Pancreas (tissue), 10 donors: ENCODE measurements at regions not wholly inside any gene's neighbourhood (a gene's known extent, or its start where the extent isn't known, plus 50 kb on each side); places are given as distances from the start of the nearest gene placed in this dataset.

ENCODE experiments used
- ATAC-seq, 4 donors: fragments of 200-7000 bp; cut with Tn5 transposase; one replicate each; pipeline versions ENCODE4 v1.8.0 to v1.9.1; 2020; ENCODE audit warnings: mild to moderate bottlenecking in 4 of 4, moderate library complexity in 4 of 4
- DNase-seq, 6 donors: peaks; one replicate each; pipeline ENCODE4 v3.0.0-alpha.2; 2020
- FAIRE-seq: peaks from 2 replicates; lab custom pipeline; 2012; peaks lifted over from hg19 to GRCh38; lab: Jason Lieb, UNC
- H3K27ac ChIP-seq, 4 donors: fragments of 200-600 bp; sonication (generic); 1 replicate in 3 of 4; 2 replicates in 1 of 4; pipeline versions ENCODE4 v1.5.0 to v1.8.0; 2020
- H3K27me3 ChIP-seq, 4 donors: fragments of 200-600 bp; one replicate each; pipeline ENCODE4 v1.8.0; 2021
- H3K36me3 ChIP-seq, 3 donors: fragments of 200-600 bp; sonication (generic) in 1 of 3; one replicate each; pipeline versions ENCODE4 v1.5.0 to v1.8.0; 2020 to 2021
- H3K4me1 ChIP-seq, 3 donors: fragments of 200-600 bp; one replicate each; pipeline ENCODE4 v1.8.0; 2021
- H3K4me3 ChIP-seq, 4 donors: fragments of 200-600 bp; sonication (generic) in 2 of 4; one replicate each; pipeline versions ENCODE4 v1.5.0 to v1.8.0; 2020 to 2021
- H3K9me3 ChIP-seq, 4 donors: fragments of 200-600 bp; one replicate each; pipeline ENCODE4 v1.8.0; 2021
- CTCF ChIP-seq, 4 donors: fragments of 200-600 bp; sonication (generic) in 3 of 4; IDR thresholded peaks; one replicate each; pipeline versions ENCODE4 v1.5.0 to v1.8.0; 2021; ENCODE audit warnings: antibody characterized with exemption in 4 of 4
- WGBS, 2 donors: extraction: QIAGEN DNeasy Blood & Tissue Kit; methylation state at CpG; one replicate each; pipeline ENCODE4 v1.1.7; 2013; 5-methylcytosine and 5-hydroxymethylcytosine counted together
- intact Hi-C, 3 donors: fragments of 100-400 bp; cut with DNase I; formaldehyde crosslinking; loops; one replicate each; pipeline versions ENCODE4 v1.11.1 to v1.14.2; 2022
- donor health status: healthy with polysubstance abuse.
- donor health status: DM: no; HTN: no; CAD: no; lungs with moderate emphysema.
- donor health status: DM: no; HTN: no; CAD: no.
- donor health status: control.
- donor health status: control.
- donor health status: Bipolar disorder and iron deficiency.
- donor health status: DM: yes; HTN: yes; CAD: no.
- donor health status: DM: no; HTN: no; CAD: no.
- donor health status: DM: no; HTN: no; CAD: no.
- donor health status: DM: yes; HTN: yes; CAD: no.

- Histone ChIP-seq H3K4me1 (no peaks in the 10 kb centered on the region), H3K36me3 (no peaks in the 10 kb centered on the region), H3K9me3 (no peaks in the 10 kb centered on the region), H3K4me3 (no peak overlapping the region), H3K27ac (no peak overlapping the region), H3K27me3 (no peaks in the 10 kb centered on the region)
- DNase-seq = no peak
- no peak for FAIRE-seq
- no peak for ATAC-seq
- 41 to 43% methylated on average over 4 of the region's 4 CpGs for WGBS, 2 donors
- intact Hi-C loops = loop anchor here in 1 of 3 donors (10.0 kb wide), 1 partner anchor 500 kb away; the partner anchor contains the start of genes GALNT4 and POC1B
- no peak for TF ChIP-seq CTCF (IDR thresholded peaks at IDR 0.05)
Observed at GRCh38 chr12:89024580-89024979, 327.7 kb downstream of the DUSP6 start.

- no peak overlapping the region for H3K4me3 ChIP-seq
- no peak for ATAC-seq
- no peak overlapping the region for H3K27ac ChIP-seq
- DNase-seq = no peak
- TF ChIP-seq CTCF (IDR thresholded peaks at IDR 0.05) = no peak
- H3K36me3 ChIP-seq = no peaks in the 10 kb centered on the region
- 70 to 71% methylated on average over 2 of the region's 2 CpGs for WGBS, 2 donors
- H3K4me1 ChIP-seq = peaks cover 0 to 4% (median 3%) of the 10 kb centered on the region in 3 donors
- intact Hi-C loops = loop anchor here in 1 of 3 donors (10.0 kb wide), 1 partner anchor 501 kb away; the partner anchor contains the start of genes GALNT4 and POC1B
- no peak for FAIRE-seq
- H3K9me3 ChIP-seq = no peaks in the 10 kb centered on the region
- no peaks in the 10 kb centered on the region for H3K27me3 ChIP-seq
Observed at GRCh38 chr12:89023936-89024335, 328.4 kb downstream of the DUSP6 start.

GRCh38 chr12:89020689-89021088 lies 331.6 kb downstream of the DUSP6 start:
- Histone ChIP-seq H3K27me3 (no peaks in the 10 kb centered on the region), H3K4me1 (peaks cover 2 to 5% (median 4%) of the 10 kb centered on the region in 3 donors), H3K36me3 (no peaks in the 10 kb centered on the region), H3K27ac (no peak overlapping the region), H3K4me3 (no peak overlapping the region), H3K9me3 (no peaks in the 10 kb centered on the region)
- ATAC-seq (no peak), FAIRE-seq (no peak), DNase-seq (no peak)
- intact Hi-C loops = loop anchor here in 1 of 3 donors (10.0 kb wide), 1 partner anchor 504 kb away; the partner anchor contains the start of genes GALNT4 and POC1B
- 93% methylated on average over 6 of the region's 6 CpGs for WGBS, 2 donors
- TF ChIP-seq CTCF (IDR thresholded peaks at IDR 0.05) = no peak

GRCh38 chr12:89020121-89020480 lies 332.2 kb downstream of the DUSP6 start:
- DNase-seq = no peak
- Histone ChIP-seq H3K27me3 (no peaks in the 10 kb centered on the region), H3K9me3 (no peaks in the 10 kb centered on the region), H3K4me1 (peaks cover 3 to 5% (median 4%) of the 10 kb centered on the region in 3 donors), H3K4me3 (no peak overlapping the region), H3K27ac (no peak overlapping the region), H3K36me3 (no peaks in the 10 kb centered on the region)
- no peak for FAIRE-seq
- no peak for TF ChIP-seq CTCF (IDR thresholded peaks at IDR 0.05)
- no peak for ATAC-seq
- intact Hi-C loops = loop anchor here in 1 of 3 donors (10.0 kb wide), 1 partner anchor 505 kb away; the partner anchor contains the start of genes GALNT4 and POC1B

GRCh38 chr12:89019439-89020120 lies 332.7 kb downstream of the DUSP6 start:
- DNase-seq (peak; percentile 39 to 81 (median 58)), ATAC-seq (peak; percentile 92 to 99 (median 97)), FAIRE-seq (peak; percentile 72)
- Histone ChIP-seq H3K27ac (no peak overlapping the region), H3K9me3 (no peaks in the 10 kb centered on the region), H3K4me3 (peak overlapping the region in 1 of 4 donors; percentile 28), H3K36me3 (no peaks in the 10 kb centered on the region), H3K27me3 (no peaks in the 10 kb centered on the region), H3K4me1 (peaks cover 3 to 5% (median 4%) of the 10 kb centered on the region in 3 donors)
- peak; percentile 37 to 81 (median 64) for TF ChIP-seq CTCF (IDR thresholded peaks at IDR 0.05)
- 1 to 2% methylated on average over 14 of the region's 14 CpGs for WGBS, 2 donors
- intact Hi-C loops = loop anchor here in 1 of 3 donors (10.0 kb wide), 1 partner anchor 505 kb away; the partner anchor contains the start of genes GALNT4 and POC1B
